DMS79 treated with DMSO at 0.1 percent for 48 hours (cell line): ENCODE measurements at regions not wholly inside any gene's neighbourhood (a gene's known extent, or its start where the extent isn't known, plus 50 kb on each side); places are given as distances from the start of the nearest gene placed in this dataset.

Experiments
- DNase-seq: peaks from one replicate; lab custom pipeline; 2025; lab: John Stamatoyannopoulos, UW

GRCh38 chr6:23170049-23170448, 600.7 kb downstream of the HDGFL1 start:
- DNase-seq = no peak

GRCh38 chr6:23173234-23173633, 603.9 kb downstream of the HDGFL1 start:
- no peak for DNase-seq

GRCh38 chr6:23174781-23175361, 605.5 kb downstream of the HDGFL1 start:
- DNase-seq = no peak

GRCh38 chr6:23175391-23175790, 606.0 kb downstream of the HDGFL1 start:
- no peak for DNase-seq

- DNase-seq = no peak
Measured at GRCh38 chr6:23176471-23176870, 607.1 kb downstream of the HDGFL1 start.

- peak; percentile 92 for DNase-seq
Measured at GRCh38 chr6:23176883-23177282, 607.5 kb downstream of the HDGFL1 start.

GRCh38 chr6:23177806-23178205, 608.4 kb downstream of the HDGFL1 start:
- peak; percentile 68 for DNase-seq

GRCh38 chr6:23179994-23180393, 610.6 kb downstream of the HDGFL1 start:
- DNase-seq = peak; percentile 89

GRCh38 chr6:23180504-23181293, 611.3 kb downstream of the HDGFL1 start:
- DNase-seq = peak; percentile 98

- DNase-seq = no peak
Measured at GRCh38 chr6:23181356-23182110, 612.2 kb downstream of the HDGFL1 start.

- peak; percentile 35 for DNase-seq
Measured at GRCh38 chr6:23183846-23184245, 614.5 kb downstream of the HDGFL1 start.

GRCh38 chr6:23184351-23184750, 615.0 kb downstream of the HDGFL1 start:
- DNase-seq = no peak

- DNase-seq = no peak
Measured at GRCh38 chr6:23195487-23195886, 626.1 kb downstream of the HDGFL1 start.

- DNase-seq = no peak
Measured at GRCh38 chr6:23199541-23199940, 630.2 kb downstream of the HDGFL1 start.

- no peak for DNase-seq
Measured at GRCh38 chr6:23200946-23201345, 631.6 kb downstream of the HDGFL1 start.

GRCh38 chr6:23202207-23202606, 632.8 kb downstream of the HDGFL1 start:
- DNase-seq = no peak

GRCh38 chr6:23212398-23212797, 643.0 kb downstream of the HDGFL1 start:
- no peak for DNase-seq

- DNase-seq = no peak
Measured at GRCh38 chr6:23213193-23213592, 643.8 kb downstream of the HDGFL1 start.

GRCh38 chr6:23213651-23214050, 644.3 kb downstream of the HDGFL1 start:
- DNase-seq = no peak

- DNase-seq = no peak
Measured at GRCh38 chr6:23218751-23219150, 649.4 kb downstream of the HDGFL1 start.

GRCh38 chr6:23222724-23223123, 653.4 kb downstream of the HDGFL1 start:
- no peak for DNase-seq

- no peak for DNase-seq
Measured at GRCh38 chr6:23224540-23224939, 655.2 kb downstream of the HDGFL1 start.

- no peak for DNase-seq
Measured at GRCh38 chr6:23228439-23229024, 659.2 kb downstream of the HDGFL1 start.
